22Rv1 (cell line): ENCODE measurements at regions not wholly inside any gene's neighbourhood (a gene's known extent, or its start where the extent isn't known, plus 50 kb on each side); places are given as distances from the start of the nearest gene placed in this dataset.

Source experiments
- H3K27ac ChIP-seq: fragments of 450-650 bp; 2 replicates; pipeline ENCODE4 v1.5.1; 2017
- ZFX ChIP-seq: fragments of 450-650 bp; IDR thresholded peaks from 2 replicates; pipeline ENCODE4 v1.6.1; 2017; ENCODE audit warnings: antibody characterized with exemption, borderline replicate concordance
- TF ChIP-seq, protein P1 (sequence below): fragments of 450-650 bp; IDR thresholded peaks from 2 replicates; pipeline ENCODE4 v1.5.1; 2017; ENCODE audit warnings: mild to moderate bottlenecking

DNA sequence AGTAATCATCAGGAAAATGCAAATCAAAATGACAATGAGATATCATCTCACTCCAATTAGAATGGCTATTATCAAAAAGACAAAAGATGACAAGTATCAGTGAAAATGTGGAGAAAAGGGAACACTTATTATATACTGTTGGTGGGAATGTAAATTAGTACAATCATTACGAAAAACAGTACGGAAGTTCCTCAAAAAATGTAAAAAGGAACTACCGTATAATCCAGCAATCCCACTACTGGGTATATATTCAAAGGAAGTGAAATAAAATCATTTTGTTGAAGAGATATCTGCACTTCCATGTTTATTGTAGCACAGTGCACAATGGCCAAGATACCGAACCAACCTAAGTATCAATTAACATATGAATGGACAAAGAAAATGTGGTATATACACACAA, 52.4 kb upstream of the TEX51 start:
- H3K27ac ChIP-seq: no peak overlapping the region
- TF ChIP-seq, protein P1, sequence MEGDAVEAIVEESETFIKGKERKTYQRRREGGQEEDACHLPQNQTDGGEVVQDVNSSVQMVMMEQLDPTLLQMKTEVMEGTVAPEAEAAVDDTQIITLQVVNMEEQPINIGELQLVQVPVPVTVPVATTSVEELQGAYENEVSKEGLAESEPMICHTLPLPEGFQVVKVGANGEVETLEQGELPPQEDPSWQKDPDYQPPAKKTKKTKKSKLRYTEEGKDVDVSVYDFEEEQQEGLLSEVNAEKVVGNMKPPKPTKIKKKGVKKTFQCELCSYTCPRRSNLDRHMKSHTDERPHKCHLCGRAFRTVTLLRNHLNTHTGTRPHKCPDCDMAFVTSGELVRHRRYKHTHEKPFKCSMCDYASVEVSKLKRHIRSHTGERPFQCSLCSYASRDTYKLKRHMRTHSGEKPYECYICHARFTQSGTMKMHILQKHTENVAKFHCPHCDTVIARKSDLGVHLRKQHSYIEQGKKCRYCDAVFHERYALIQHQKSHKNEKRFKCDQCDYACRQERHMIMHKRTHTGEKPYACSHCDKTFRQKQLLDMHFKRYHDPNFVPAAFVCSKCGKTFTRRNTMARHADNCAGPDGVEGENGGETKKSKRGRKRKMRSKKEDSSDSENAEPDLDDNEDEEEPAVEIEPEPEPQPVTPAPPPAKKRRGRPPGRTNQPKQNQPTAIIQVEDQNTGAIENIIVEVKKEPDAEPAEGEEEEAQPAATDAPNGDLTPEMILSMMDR: no peak
- no peak for TF ChIP-seq ZFX
